SJSA1 (cell line): ENCODE measurements at regions not wholly inside any gene's neighbourhood (a gene's known extent, or its start where the extent isn't known, plus 50 kb on each side); places are given as distances from the start of the nearest gene placed in this dataset.
A peak's percentile ranks its signal among the peaks of the same experiment; 100 is the strongest.

Experiments used
- DNase-seq, 2 experiments: peaks; one replicate each; pipeline ENCODE4 v3.0.0-alpha.2; 2015 to 2020; ENCODE audit warnings: low spot score in 2 of 2, low read depth in 1 of 2
- H3K27ac ChIP-seq: fragments of 250-450 bp; sonication (Bioruptor Pico); 2 replicates; pipeline ENCODE4 v1.5.1; 2020; ENCODE audit warnings: mild to moderate bottlenecking, moderate library complexity
- H3K27me3 ChIP-seq: fragments of 250-450 bp; sonication (Bioruptor Pico); replicated peaks from 2 replicates; pipeline ENCODE4 v1.5.1; 2020; ENCODE audit warnings: mild to moderate bottlenecking, moderate library complexity
- H3K36me3 ChIP-seq: fragments of 250-450 bp; sonication (Bioruptor Pico); 2 replicates; pipeline ENCODE4 v1.5.1; 2020; ENCODE audit warnings: mild to moderate bottlenecking
- H3K4me1 ChIP-seq: fragments of 250-450 bp; sonication (Bioruptor Pico); replicated peaks from 2 replicates; pipeline ENCODE4 v1.6.1; 2021; ENCODE audit warnings: mild to moderate bottlenecking
- H3K4me3 ChIP-seq: fragments of 250-450 bp; sonication (Bioruptor Pico); 2 replicates; pipeline ENCODE4 v1.5.1; 2020; ENCODE audit warnings: mild to moderate bottlenecking
- H3K9me3 ChIP-seq: fragments of 250-450 bp; sonication (Bioruptor Pico); replicated peaks from 2 replicates; pipeline ENCODE4 v1.5.1; 2020; ENCODE audit warnings: mild to moderate bottlenecking

GRCh38 chr7:80369321-80369720 lies 142.5 kb downstream of the GNAT3 start:
- H3K36me3 ChIP-seq: no peaks in the 10 kb centered on the region
- no peak overlapping the region for H3K27ac ChIP-seq
- peaks cover 6% of the 10 kb centered on the region; the same call in 1 of the 2 replicates for H3K9me3 ChIP-seq
- peaks cover 12% of the 10 kb centered on the region for H3K4me1 ChIP-seq
- H3K27me3 ChIP-seq: no peaks in the 10 kb centered on the region
- H3K4me3 ChIP-seq: no peak overlapping the region
- no peak for DNase-seq

- Histone ChIP-seq H3K4me1 (peaks cover 4% of the 10 kb centered on the region; the same call in 1 of the 2 replicates), H3K36me3 (no peaks in the 10 kb centered on the region), H3K9me3 (peaks cover 6% of the 10 kb centered on the region; the same call in 1 of the 2 replicates), H3K27me3 (no peaks in the 10 kb centered on the region), H3K4me3 (no peak overlapping the region), H3K27ac (no peak overlapping the region)
- DNase-seq: no peak
Observed at GRCh38 chr7:80362677-80363076, 149.2 kb downstream of the GNAT3 start.

GRCh38 chr7:80362010-80362618 lies 149.8 kb downstream of the GNAT3 start:
- no peaks in the 10 kb centered on the region for H3K36me3 ChIP-seq
- H3K9me3 ChIP-seq: peaks cover 6% of the 10 kb centered on the region; the same call in 1 of the 2 replicates
- H3K4me3 ChIP-seq: no peak overlapping the region
- no peaks in the 10 kb centered on the region for H3K27me3 ChIP-seq
- DNase-seq: peak in 1 of 2 experiments; percentile 27
- peaks cover 4% of the 10 kb centered on the region; the same call in 1 of the 2 replicates for H3K4me1 ChIP-seq
- no peak overlapping the region for H3K27ac ChIP-seq

- Histone ChIP-seq H3K4me1 (peaks cover 4% of the 10 kb centered on the region; the same call in 1 of the 2 replicates), H3K27ac (no peak overlapping the region), H3K27me3 (no peaks in the 10 kb centered on the region), H3K4me3 (no peak overlapping the region), H3K9me3 (no peaks in the 10 kb centered on the region), H3K36me3 (no peaks in the 10 kb centered on the region)
- no peak for DNase-seq
Observed at GRCh38 chr7:80359476-80359875, 152.4 kb downstream of the GNAT3 start.

- DNase-seq: no peak
- Histone ChIP-seq H3K36me3 (no peaks in the 10 kb centered on the region), H3K9me3 (no peaks in the 10 kb centered on the region), H3K4me1 (peaks cover 4% of the 10 kb centered on the region; the same call in 1 of the 2 replicates), H3K4me3 (no peak overlapping the region), H3K27me3 (no peaks in the 10 kb centered on the region), H3K27ac (no peak overlapping the region)
Observed at GRCh38 chr7:80359029-80359428, 152.8 kb downstream of the GNAT3 start.

- H3K27ac ChIP-seq: no peak overlapping the region
- peaks cover 4% of the 10 kb centered on the region; the same call in 1 of the 2 replicates for H3K4me1 ChIP-seq
- no peaks in the 10 kb centered on the region for H3K36me3 ChIP-seq
- H3K27me3 ChIP-seq: no peaks in the 10 kb centered on the region
- no peaks in the 10 kb centered on the region for H3K9me3 ChIP-seq
- no peak for DNase-seq
- H3K4me3 ChIP-seq: no peak overlapping the region
Observed at GRCh38 chr7:80357530-80357929, 154.3 kb downstream of the GNAT3 start.

- Histone ChIP-seq H3K27me3 (no peaks in the 10 kb centered on the region), H3K4me3 (no peak overlapping the region), H3K4me1 (no peaks in the 10 kb centered on the region), H3K27ac (no peak overlapping the region), H3K9me3 (no peaks in the 10 kb centered on the region), H3K36me3 (no peaks in the 10 kb centered on the region)
- DNase-seq: no peak
Observed at GRCh38 chr7:80350430-80350829, 161.4 kb downstream of the GNAT3 start.

- no peaks in the 10 kb centered on the region for H3K4me1 ChIP-seq
- no peaks in the 10 kb centered on the region for H3K36me3 ChIP-seq
- no peaks in the 10 kb centered on the region for H3K9me3 ChIP-seq
- H3K27ac ChIP-seq: no peak overlapping the region
- no peaks in the 10 kb centered on the region for H3K27me3 ChIP-seq
- DNase-seq: no peak
- H3K4me3 ChIP-seq: no peak overlapping the region
Observed at GRCh38 chr7:80348223-80348622, 163.6 kb downstream of the GNAT3 start.

GRCh38 chr7:80347173-80347572 lies 164.7 kb downstream of the GNAT3 start:
- Histone ChIP-seq H3K27me3 (no peaks in the 10 kb centered on the region), H3K9me3 (no peaks in the 10 kb centered on the region), H3K27ac (no peak overlapping the region), H3K4me3 (no peak overlapping the region), H3K36me3 (no peaks in the 10 kb centered on the region), H3K4me1 (no peaks in the 10 kb centered on the region)
- no peak for DNase-seq

- Histone ChIP-seq H3K4me3 (no peak overlapping the region), H3K36me3 (no peaks in the 10 kb centered on the region), H3K4me1 (no peaks in the 10 kb centered on the region), H3K27ac (no peak overlapping the region), H3K9me3 (no peaks in the 10 kb centered on the region), H3K27me3 (no peaks in the 10 kb centered on the region)
- DNase-seq: no peak
Observed at GRCh38 chr7:80346704-80347103, 165.2 kb downstream of the GNAT3 start.

GRCh38 chr7:80335511-80336231 lies 176.2 kb downstream of the GNAT3 start:
- Histone ChIP-seq H3K4me3 (no peak overlapping the region), H3K36me3 (no peaks in the 10 kb centered on the region), H3K4me1 (no peaks in the 10 kb centered on the region), H3K27me3 (no peaks in the 10 kb centered on the region), H3K9me3 (no peaks in the 10 kb centered on the region), H3K27ac (no peak overlapping the region)
- no peak for DNase-seq

GRCh38 chr7:80334908-80335307 lies 177.0 kb downstream of the GNAT3 start:
- no peak overlapping the region for H3K27ac ChIP-seq
- no peak for DNase-seq

GRCh38 chr7:80334196-80334595 lies 177.7 kb downstream of the GNAT3 start:
- Histone ChIP-seq H3K4me3 (no peak overlapping the region), H3K4me1 (peaks cover 5% of the 10 kb centered on the region; the same call in 1 of the 2 replicates), H3K27me3 (no peaks in the 10 kb centered on the region), H3K9me3 (no peaks in the 10 kb centered on the region), H3K27ac (no peak overlapping the region), H3K36me3 (no peaks in the 10 kb centered on the region)
- no peak for DNase-seq

More at GRCh38 chr7:80334908-80335307, 177.0 kb downstream of the GNAT3 start:
- no peaks in the 10 kb centered on the region for H3K36me3 ChIP-seq
- no peaks in the 10 kb centered on the region for H3K27me3 ChIP-seq
- peaks cover 5% of the 10 kb centered on the region; the same call in 1 of the 2 replicates for H3K4me1 ChIP-seq
- H3K4me3 ChIP-seq: no peak overlapping the region
- H3K9me3 ChIP-seq: no peaks in the 10 kb centered on the region

GRCh38 chr7:80333040-80333439 lies 178.8 kb downstream of the GNAT3 start:
- H3K27me3 ChIP-seq: no peaks in the 10 kb centered on the region
- H3K9me3 ChIP-seq: no peaks in the 10 kb centered on the region
- no peaks in the 10 kb centered on the region for H3K36me3 ChIP-seq
- peaks cover 5% of the 10 kb centered on the region; the same call in 1 of the 2 replicates for H3K4me1 ChIP-seq
- no peak for DNase-seq
- H3K27ac ChIP-seq: no peak overlapping the region
- H3K4me3 ChIP-seq: no peak overlapping the region
